ENCODE measurements at regions not wholly inside any gene's neighbourhood (a gene's known extent, or its start where the extent isn't known, plus 50 kb on each side); places are given as distances from the start of the nearest gene placed in this dataset.

- no peak for TF ChIP-seq CTCF (IDR thresholded peaks at IDR 0.05; ENCODE audit: unreplicated experiment)
- H3K27ac Mint-ChIP-seq (ENCODE audit: unreplicated experiment) = no peak overlapping the region
- no peaks in the 10 kb centered on the region for H3K27me3 Mint-ChIP-seq (ENCODE audit: unreplicated experiment)
- intact Hi-C loops (cut with micrococcal nuclease; ENCODE audit: unreplicated experiment) = no loop called here
- no TSS peak for BruUV-seq (replicated peaks)
- no peaks in the 10 kb centered on the region for H3K4me1 Mint-ChIP-seq (ENCODE audit: low read depth, unreplicated experiment)
- no peaks in the 10 kb centered on the region for H3K9me3 Mint-ChIP-seq (ENCODE audit: low read depth, unreplicated experiment)
- no peak overlapping the region for H3K4me3 Mint-ChIP-seq (ENCODE audit: low read depth, unreplicated experiment)
- CTCF ChIA-PET = no interaction called here
- H3K36me3 Mint-ChIP-seq (ENCODE audit: insufficient read depth, unreplicated experiment) = no peaks in the 10 kb centered on the region
- no peak for DNase-seq
Measured at GRCh38 chrX:115490814-115491213, 70.2 kb upstream of the PLS3 start.

DNA sequence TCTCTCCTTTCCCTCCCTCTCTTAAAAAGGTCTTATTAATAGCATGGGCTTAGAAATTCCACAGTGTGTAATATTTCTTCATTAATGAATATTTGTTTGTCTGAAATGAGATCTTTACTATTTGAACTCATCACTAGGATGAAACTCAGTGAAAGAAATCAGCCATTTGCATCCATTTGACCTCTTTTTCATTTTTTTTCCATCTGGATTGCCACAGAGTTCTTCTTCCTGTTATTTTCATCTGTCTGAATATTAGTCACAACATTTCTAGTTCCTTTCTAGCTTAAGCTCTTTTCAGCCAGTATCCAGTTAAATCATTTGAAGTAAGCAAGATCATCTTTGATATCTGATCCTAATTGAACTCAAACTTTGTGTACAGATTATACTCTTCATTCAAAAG is 69.2 kb upstream of the PLS3 start:
- Mint-ChIP-seq H3K27ac (ENCODE audit: unreplicated experiment) (no peak overlapping the region), H3K4me1 (ENCODE audit: low read depth, unreplicated experiment) (no peaks in the 10 kb centered on the region), H3K27me3 (ENCODE audit: unreplicated experiment) (no peaks in the 10 kb centered on the region), H3K36me3 (ENCODE audit: insufficient read depth, unreplicated experiment) (no peaks in the 10 kb centered on the region), H3K9me3 (ENCODE audit: low read depth, unreplicated experiment) (no peaks in the 10 kb centered on the region), H3K4me3 (ENCODE audit: low read depth, unreplicated experiment) (no peak overlapping the region)
- no TSS peak for BruUV-seq (replicated peaks)
- no peak for TF ChIP-seq CTCF (IDR thresholded peaks at IDR 0.05; ENCODE audit: unreplicated experiment)
- CTCF ChIA-PET = no interaction called here
- DNase-seq = no peak
- intact Hi-C loops (cut with micrococcal nuclease; ENCODE audit: unreplicated experiment) = no loop called here

- no peaks in the 10 kb centered on the region for H3K27me3 Mint-ChIP-seq (ENCODE audit: unreplicated experiment)
- BruUV-seq (replicated peaks) = no TSS peak
- H3K36me3 Mint-ChIP-seq (ENCODE audit: insufficient read depth, unreplicated experiment) = no peaks in the 10 kb centered on the region
- no peaks in the 10 kb centered on the region for H3K4me1 Mint-ChIP-seq (ENCODE audit: low read depth, unreplicated experiment)
- H3K4me3 Mint-ChIP-seq (ENCODE audit: low read depth, unreplicated experiment) = no peak overlapping the region
- no peaks in the 10 kb centered on the region for H3K9me3 Mint-ChIP-seq (ENCODE audit: low read depth, unreplicated experiment)
- H3K27ac Mint-ChIP-seq (ENCODE audit: unreplicated experiment) = no peak overlapping the region
- CTCF ChIA-PET = no interaction called here
- intact Hi-C loops (cut with micrococcal nuclease; ENCODE audit: unreplicated experiment) = no loop called here
- DNase-seq = no peak
- TF ChIP-seq CTCF (IDR thresholded peaks at IDR 0.05; ENCODE audit: unreplicated experiment) = no peak
Measured at GRCh38 chrX:115493015-115493414, 68.0 kb upstream of the PLS3 start.

DNA sequence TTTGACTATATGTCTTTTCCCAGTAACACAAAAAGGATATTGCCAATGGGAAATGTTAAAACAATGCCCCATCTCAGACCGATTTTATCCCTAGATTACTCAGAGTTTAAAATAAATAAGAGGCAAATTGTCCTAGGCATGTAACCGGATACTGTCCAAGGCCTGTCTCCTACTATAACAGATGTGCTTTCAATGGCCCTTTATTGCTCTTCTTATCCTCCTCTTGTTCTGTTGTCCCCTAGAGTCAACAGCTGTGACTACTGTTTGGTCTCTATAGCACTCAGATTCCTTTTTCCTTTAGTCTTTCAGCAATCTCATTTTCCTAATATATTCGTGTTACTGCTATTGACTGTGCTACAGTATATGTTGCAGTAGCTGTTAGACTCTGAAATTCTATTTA is 66.8 kb upstream of the PLS3 start:
- no peak for TF ChIP-seq CTCF (IDR thresholded peaks at IDR 0.05; ENCODE audit: unreplicated experiment)
- intact Hi-C loops (cut with micrococcal nuclease; ENCODE audit: unreplicated experiment) = no loop called here
- DNase-seq = no peak
- H3K36me3 Mint-ChIP-seq (ENCODE audit: insufficient read depth, unreplicated experiment) = no peaks in the 10 kb centered on the region
- CTCF ChIA-PET = no interaction called here
- BruUV-seq (replicated peaks) = no TSS peak
- H3K4me1 Mint-ChIP-seq (ENCODE audit: low read depth, unreplicated experiment) = no peaks in the 10 kb centered on the region
- H3K27ac Mint-ChIP-seq (ENCODE audit: unreplicated experiment) = no peak overlapping the region
- H3K9me3 Mint-ChIP-seq (ENCODE audit: low read depth, unreplicated experiment) = no peaks in the 10 kb centered on the region
- H3K27me3 Mint-ChIP-seq (ENCODE audit: unreplicated experiment) = no peaks in the 10 kb centered on the region
- H3K4me3 Mint-ChIP-seq (ENCODE audit: low read depth, unreplicated experiment) = no peak overlapping the region
